NCI-H1105 treated with DMSO at 0.1 percent for 48 hours (cell line): ENCODE measurements at regions not wholly inside any gene's neighbourhood (a gene's known extent, or its start where the extent isn't known, plus 50 kb on each side); places are given as distances from the start of the nearest gene placed in this dataset.
"Not testable (repeated sequence)": the region's sequence is repeated elsewhere in the genome, so short reads cannot be mapped to it uniquely, and the experiment has no call there.

Experiments used
- DNase-seq: peaks from one replicate; lab custom pipeline; 2025; lab: John Stamatoyannopoulos, UW

- DNase-seq = no peak
Observed at GRCh38 chr5:1731091-1731639, 68.5 kb downstream of the MRPL36 start.

- DNase-seq = no peak
Observed at GRCh38 chr5:1730487-1730847, 69.2 kb downstream of the MRPL36 start.

GRCh38 chr5:1729641-1730486 lies 69.8 kb downstream of the MRPL36 start:
- no peak for DNase-seq

- no peak for DNase-seq
Observed at GRCh38 chr5:1728846-1729245, 70.8 kb downstream of the MRPL36 start.

GRCh38 chr5:1727571-1727970 lies 72.1 kb downstream of the MRPL36 start:
- no peak for DNase-seq

- DNase-seq = no peak
Observed at GRCh38 chr5:1726956-1727355, 72.7 kb downstream of the MRPL36 start.

GRCh38 chr5:1726469-1726865 lies 73.2 kb downstream of the MRPL36 start:
- DNase-seq = no peak

GRCh38 chr5:1725641-1726468 lies 73.8 kb downstream of the MRPL36 start:
- no peak for DNase-seq

GRCh38 chr5:1724822-1725602 lies 74.6 kb downstream of the MRPL36 start:
- DNase-seq = no peak

- DNase-seq = no peak
Observed at GRCh38 chr5:1723957-1724821, 75.4 kb downstream of the MRPL36 start.

GRCh38 chr5:1723476-1723875 lies 76.2 kb downstream of the MRPL36 start:
- DNase-seq = no peak

GRCh38 chr5:1722877-1723276 lies 76.8 kb downstream of the MRPL36 start:
- no peak for DNase-seq

GRCh38 chr5:1720396-1721110 lies 79.1 kb downstream of the MRPL36 start:
- no peak for DNase-seq

- DNase-seq = no peak
Observed at GRCh38 chr5:1719860-1720259, 79.8 kb downstream of the MRPL36 start.

- peak; percentile 20 for DNase-seq
Observed at GRCh38 chr5:1718669-1719068, 81.0 kb downstream of the MRPL36 start.

GRCh38 chr5:1710091-1710490 lies 89.5 kb downstream of the MRPL36 start:
- DNase-seq = not testable (repeated sequence)

GRCh38 chr5:1709171-1709803 lies 90.3 kb downstream of the MRPL36 start:
- no peak for DNase-seq

- DNase-seq = no peak
Observed at GRCh38 chr5:1708592-1709141, 91.0 kb downstream of the MRPL36 start.

GRCh38 chr5:1707467-1707866 lies 92.2 kb downstream of the MRPL36 start:
- no peak for DNase-seq

GRCh38 chr5:1706428-1706827 lies 93.2 kb downstream of the MRPL36 start:
- no peak for DNase-seq
